HG02973 (cell line): ENCODE measurements at regions not wholly inside any gene's neighbourhood (a gene's known extent, or its start where the extent isn't known, plus 50 kb on each side); places are given as distances from the start of the nearest gene placed in this dataset.

Experiments
- ATAC-seq: cut with Tn5 transposase; IDR thresholded peaks from one replicate; pipeline ENCODE4 v1.9.1; 2021; ENCODE audit warnings: moderate library complexity; ENCODE audit not compliant: unreplicated experiment

DNA sequence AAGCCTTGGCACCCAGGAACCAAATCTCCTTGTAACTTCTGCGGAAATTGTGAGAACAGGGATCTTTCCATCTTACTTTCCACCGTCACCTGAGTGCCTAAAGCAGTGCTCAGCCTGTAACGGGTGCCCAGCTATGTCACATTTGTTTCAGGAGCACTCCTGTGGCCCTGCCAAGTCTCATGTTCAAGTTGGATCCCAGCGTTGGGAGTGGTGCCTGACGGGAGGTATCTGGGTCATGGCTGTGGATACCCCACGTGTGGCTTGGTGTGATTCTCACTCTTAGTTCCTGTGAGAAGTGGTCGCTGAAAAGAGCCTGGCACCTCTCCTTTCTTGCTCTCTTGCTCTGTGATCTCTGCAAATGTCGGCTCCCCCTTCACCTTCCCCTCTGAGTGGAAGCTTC, 114.9 kb downstream of the UQCRFS1 start:
- ATAC-seq: no peak

GRCh38 chr19:29096896-29097295, 116.1 kb downstream of the UQCRFS1 start:
- ATAC-seq: no peak

- ATAC-seq: no peak
Observed at GRCh38 chr19:29093553-29093908, 119.4 kb downstream of the UQCRFS1 start.

DNA sequence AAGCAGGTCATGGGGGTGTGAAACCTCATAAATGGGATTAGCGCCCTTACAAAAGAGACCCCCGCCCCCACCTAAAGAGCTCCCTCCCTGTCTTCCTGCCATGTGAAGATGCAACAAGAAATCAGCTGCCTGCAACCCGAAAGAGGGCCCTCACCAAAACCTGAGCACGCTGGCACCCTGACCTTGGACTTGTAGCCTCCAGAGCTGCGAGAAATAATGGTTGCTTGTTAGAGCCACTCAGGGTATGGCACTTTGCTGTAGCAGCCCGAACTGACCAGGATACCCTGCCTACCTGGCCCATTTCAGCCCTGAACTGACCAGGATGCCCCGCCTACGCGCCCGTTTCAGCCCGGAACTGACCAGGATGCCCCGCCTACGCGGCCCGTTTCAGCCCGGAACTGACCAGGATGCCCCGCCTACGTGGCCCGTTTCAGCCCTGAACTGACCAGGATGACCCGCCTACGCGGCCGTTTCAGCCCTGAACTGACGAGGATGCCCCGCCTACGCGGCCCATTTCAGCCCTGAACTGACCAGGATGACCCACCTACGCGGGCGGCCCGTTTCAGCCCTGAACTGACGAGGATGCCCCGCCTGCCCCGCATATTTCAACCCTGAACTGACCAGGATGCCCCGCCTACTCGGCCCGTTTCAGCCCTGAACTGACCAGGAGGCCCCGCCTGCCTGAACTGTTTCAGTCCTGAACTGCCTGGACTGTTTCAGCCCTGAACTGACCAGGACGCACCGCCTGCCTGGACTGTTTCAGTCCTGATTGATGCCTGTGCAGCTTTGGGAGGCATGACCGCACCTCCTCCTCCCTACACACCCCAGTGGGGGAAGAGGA, 120.0 kb downstream of the UQCRFS1 start:
- ATAC-seq: no peak

DNA sequence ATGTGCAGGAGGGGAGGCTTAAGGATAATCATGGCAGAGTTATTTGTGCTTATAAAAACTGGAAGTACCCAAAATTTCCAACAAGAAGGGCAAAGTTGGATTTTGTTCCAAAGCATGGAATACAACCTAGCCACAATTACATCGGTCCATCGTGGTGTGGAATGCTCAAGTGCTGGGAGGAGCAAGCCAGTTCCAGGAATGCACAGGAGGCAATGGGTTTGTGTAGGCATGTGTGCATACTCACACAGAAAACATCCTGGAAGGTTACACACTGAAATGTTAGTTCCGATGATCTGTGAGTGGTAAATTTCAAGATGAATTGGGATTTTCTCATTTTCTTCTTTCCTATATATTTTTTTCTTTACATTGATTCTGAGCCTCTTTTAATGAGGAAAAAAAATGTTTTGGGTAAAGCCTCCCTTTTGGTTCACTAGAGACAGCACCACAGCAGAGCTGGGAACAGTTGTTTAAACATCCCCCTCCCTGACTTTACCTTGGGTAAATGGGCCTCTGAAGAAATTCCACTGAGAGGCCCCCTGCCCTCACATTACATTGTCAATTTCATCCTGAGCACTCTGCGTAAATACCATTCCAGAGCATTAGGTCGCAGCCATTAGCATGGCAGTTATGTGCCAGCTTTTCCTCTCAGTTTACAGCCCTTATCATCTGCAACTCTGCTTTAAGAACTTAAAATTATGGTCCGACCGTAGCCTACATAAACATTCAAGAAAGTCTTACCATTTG, 122.0 kb downstream of the UQCRFS1 start:
- ATAC-seq: no peak

GRCh38 chr19:29089315-29089870, 123.6 kb downstream of the UQCRFS1 start:
- no peak for ATAC-seq

DNA sequence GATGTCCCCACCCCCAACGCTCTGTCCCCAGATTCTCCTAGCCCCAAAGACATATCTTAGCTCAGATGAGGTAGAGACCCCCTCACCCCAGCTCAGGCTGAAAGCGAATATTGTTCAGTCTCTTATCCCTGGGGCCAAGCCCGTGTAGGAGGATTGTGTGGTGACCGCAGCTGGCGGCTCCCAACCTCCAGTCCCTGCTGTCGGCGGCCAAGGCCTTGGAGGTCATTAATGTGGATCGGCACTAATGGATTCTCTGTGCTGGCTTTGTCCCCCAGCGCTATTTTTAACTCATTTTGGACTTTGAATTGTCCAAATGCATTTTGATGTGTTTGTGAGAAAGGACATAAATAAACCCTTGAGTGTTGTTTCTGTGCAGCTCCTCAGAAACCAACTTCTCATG, 124.2 kb downstream of the UQCRFS1 start:
- ATAC-seq: no peak

DNA sequence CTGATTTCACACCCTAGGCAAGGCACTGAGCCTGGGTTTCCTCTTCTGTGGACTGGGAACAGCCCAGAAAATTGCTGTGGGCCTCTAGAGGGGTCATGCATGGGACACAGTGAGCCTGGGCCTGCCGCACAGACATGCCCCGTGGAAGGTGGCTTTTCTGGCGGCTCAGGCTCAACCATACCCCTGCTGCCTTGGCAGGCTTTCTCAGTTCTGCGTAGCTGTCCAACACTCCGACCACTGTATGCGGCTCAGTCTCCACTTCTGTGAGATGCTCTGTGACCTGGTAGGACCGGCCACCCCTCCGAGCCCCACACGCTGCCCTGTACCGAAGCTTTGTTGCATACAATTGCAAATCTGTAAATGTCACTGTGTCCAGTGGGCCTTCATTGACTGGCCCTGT, 126.3 kb downstream of the UQCRFS1 start:
- no peak for ATAC-seq

DNA sequence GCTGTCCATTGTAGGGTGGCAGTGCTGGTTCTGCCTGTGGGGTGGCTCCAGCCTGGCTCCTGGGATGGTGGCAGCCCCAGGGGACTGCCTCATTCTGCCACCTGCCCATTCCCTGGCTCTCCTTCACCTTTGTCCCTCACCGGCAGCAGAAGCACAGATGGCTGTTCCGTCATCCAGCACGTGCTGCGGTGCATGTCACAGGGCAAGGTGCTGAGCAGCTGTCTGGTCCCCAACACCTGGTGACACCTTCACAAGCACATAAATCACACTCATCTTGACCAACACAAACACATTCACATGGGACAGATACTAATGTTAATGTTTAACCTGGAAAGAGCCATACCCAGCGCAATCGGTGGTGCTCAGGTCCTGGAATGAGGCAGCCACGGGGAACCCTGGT, 126.8 kb downstream of the UQCRFS1 start:
- ATAC-seq: no peak

- no peak for ATAC-seq
Observed at GRCh38 chr19:29085630-29086029, 127.3 kb downstream of the UQCRFS1 start.

- ATAC-seq: no peak
Observed at GRCh38 chr19:29085206-29085605, 127.7 kb downstream of the UQCRFS1 start.

DNA sequence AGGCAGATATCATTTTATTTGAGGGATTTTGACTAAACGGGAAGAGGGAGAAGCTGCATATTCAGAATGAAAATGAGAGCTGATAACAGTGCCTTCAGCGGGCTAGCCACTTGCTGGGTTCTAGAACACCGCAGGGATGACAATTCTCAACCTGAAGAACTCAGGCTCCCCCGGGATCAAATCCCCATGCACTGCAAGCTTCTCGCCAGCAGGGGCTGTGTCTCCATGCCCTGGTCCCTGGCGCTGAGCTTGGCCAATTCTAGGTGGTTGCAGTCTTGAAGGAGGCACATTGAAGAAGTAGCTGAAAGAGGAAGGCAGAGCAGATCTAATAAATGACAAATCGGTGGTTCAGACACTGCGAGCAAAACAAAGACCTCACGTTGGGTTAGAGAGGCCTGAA, 128.7 kb downstream of the UQCRFS1 start:
- no peak for ATAC-seq

- no peak for ATAC-seq
Observed at GRCh38 chr19:29083863-29084262, 129.1 kb downstream of the UQCRFS1 start.

- ATAC-seq: no peak
Observed at GRCh38 chr19:29079356-29080032, 133.5 kb downstream of the UQCRFS1 start.

GRCh38 chr19:29076963-29077362, 136.0 kb downstream of the UQCRFS1 start:
- no peak for ATAC-seq

DNA sequence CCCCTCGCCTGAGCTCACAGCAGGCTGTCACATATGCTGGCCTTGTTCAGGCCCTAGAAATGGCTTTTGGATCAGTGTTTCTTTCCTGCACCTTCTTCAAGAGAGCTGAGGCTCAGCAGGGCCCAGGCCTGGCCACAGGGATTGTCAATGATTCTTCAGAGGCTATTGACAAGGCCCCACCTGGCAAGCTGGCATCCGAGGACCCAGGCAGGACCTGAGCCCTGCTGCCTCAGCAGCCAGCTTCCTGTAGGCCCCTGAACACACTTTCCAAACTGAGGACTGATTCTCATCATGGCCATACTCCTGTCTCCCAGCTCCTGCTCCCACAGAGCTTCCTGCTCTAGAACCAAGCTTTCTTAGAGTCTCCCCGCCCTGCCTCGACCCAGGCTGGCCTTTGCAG, 136.8 kb downstream of the UQCRFS1 start:
- no peak for ATAC-seq

- ATAC-seq: no peak
Observed at GRCh38 chr19:29075149-29075548, 137.8 kb downstream of the UQCRFS1 start.

DNA sequence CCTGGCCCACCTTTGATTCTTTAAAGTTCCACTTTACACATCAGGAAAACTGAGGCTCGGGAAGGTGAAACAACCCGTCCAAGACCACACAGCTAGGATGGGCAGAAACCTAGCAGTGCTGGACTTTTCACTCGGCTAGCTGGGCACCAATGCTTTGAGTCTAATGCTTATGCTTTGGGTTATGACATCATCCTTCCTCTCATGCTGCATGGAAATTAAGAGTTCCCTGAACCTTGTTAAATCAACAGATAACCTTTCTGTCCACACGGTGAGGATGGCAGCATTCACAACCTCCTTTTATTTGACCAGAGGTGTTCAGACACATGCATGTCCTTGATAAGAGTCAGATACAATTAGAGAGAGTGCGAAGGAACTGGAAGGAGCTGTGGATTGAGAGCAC, 138.4 kb downstream of the UQCRFS1 start:
- no peak for ATAC-seq

DNA sequence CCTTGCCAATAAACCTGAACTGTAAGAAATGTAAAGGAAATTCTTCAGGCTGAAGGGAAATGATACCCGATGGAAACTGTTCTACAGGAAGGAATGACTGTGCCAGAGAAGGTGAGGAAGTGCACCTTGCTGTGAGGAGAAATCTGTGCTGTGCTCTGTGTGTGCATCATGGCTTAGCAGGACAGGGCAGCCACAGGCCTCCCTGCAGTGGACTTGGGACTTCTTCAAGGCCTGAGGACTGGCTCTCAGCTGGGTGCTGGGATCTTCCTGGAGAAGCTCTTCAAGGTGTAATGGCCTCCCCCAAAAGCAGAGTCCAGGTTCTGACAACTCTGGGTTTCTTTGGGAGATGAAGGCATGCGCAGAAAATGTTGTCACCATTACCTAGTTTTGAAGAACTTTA, 145.1 kb downstream of the UQCRFS1 start:
- no peak for ATAC-seq

DNA sequence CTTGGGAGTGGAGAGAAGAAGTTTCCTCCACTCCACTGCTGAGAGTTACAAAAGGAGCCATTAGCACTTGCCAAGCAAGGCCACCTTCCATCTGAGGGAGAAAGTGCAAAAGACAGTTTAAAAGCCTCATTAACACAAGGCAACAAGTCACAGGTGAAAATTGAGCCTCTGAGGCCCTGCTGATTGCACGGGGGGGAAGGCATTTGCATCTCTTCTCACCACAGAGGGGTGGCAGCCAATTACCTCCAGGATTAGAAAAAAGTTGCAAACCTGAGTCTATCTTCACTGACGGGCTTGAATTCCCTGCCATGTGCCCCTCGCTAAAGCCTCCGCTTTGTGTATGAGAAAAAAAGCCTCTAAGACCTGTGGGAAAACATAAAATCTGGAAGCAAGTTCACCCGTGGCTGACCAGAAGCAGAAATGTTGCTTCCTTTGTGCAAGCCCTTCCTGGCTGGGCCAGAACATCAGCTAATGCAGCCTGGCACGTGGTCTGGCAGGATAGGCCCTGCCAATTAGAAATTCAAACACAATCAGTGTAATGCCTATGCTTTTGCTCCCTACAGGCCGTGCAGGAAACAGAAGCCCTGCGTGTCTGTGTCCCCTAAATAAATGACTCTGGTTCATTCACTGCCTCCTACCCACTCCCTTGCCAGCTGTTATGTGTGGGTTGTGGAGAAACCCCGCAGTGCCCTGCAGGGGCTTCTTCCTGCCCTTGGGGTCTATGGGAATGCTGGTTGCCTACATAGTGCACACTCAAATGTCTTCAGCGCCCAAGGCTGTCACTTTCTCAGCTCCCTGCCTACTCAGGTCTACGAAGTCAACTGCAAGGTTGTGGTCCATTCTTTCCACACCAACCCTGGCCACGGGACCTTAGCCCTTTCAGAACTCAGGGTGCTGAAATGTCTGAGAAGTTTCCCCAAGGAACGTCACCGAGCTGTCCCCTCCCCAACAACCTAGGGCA, 150.2 kb downstream of the UQCRFS1 start:
- no peak for ATAC-seq
